ENCODE measurements at regions not wholly inside any gene's neighbourhood (a gene's known extent, or its start where the extent isn't known, plus 50 kb on each side); places are given as distances from the start of the nearest gene placed in this dataset.
"Not testable (repeated sequence)": the region's sequence is repeated elsewhere in the genome, so short reads cannot be mapped to it uniquely, and the experiment has no call there.

- DNase-seq (ENCODE audit: low spot score): no peak
- no peak for TF ChIP-seq CTCF (IDR thresholded peaks at IDR 0.05; ENCODE audit: extremely low read depth, missing control alignments)
These were observed 526.1 kb upstream of the PABPC4L start for GRCh38 chr4:134727696-134728095.

GRCh38 chr4:134722306-134722705, 520.7 kb upstream of the PABPC4L start:
- no peak for TF ChIP-seq CTCF (IDR thresholded peaks at IDR 0.05; ENCODE audit: extremely low read depth, missing control alignments)
- DNase-seq (ENCODE audit: low spot score): no peak

GRCh38 chr4:134720030-134720429, 518.4 kb upstream of the PABPC4L start:
- DNase-seq (ENCODE audit: low spot score): no peak
- no peak for TF ChIP-seq CTCF (IDR thresholded peaks at IDR 0.05; ENCODE audit: extremely low read depth, missing control alignments)

GRCh38 chr4:134708616-134709015, 507.0 kb upstream of the PABPC4L start:
- no peak for DNase-seq (ENCODE audit: low spot score)
- TF ChIP-seq CTCF (IDR thresholded peaks at IDR 0.05; ENCODE audit: extremely low read depth, missing control alignments): no peak

- DNase-seq (ENCODE audit: low spot score): no peak
- TF ChIP-seq CTCF (IDR thresholded peaks at IDR 0.05; ENCODE audit: extremely low read depth, missing control alignments): no peak
These were observed 506.4 kb upstream of the PABPC4L start for GRCh38 chr4:134708026-134708425.

GRCh38 chr4:134702374-134702773, 500.8 kb upstream of the PABPC4L start:
- no peak for TF ChIP-seq CTCF (IDR thresholded peaks at IDR 0.05; ENCODE audit: extremely low read depth, missing control alignments)
- DNase-seq (ENCODE audit: low spot score): no peak

- TF ChIP-seq CTCF (IDR thresholded peaks at IDR 0.05; ENCODE audit: extremely low read depth, missing control alignments): no peak
- no peak for DNase-seq (ENCODE audit: low spot score)
These were observed 498.7 kb upstream of the PABPC4L start for GRCh38 chr4:134700251-134700650.

- DNase-seq (ENCODE audit: low spot score): not testable (repeated sequence)
These were observed 497.2 kb upstream of the PABPC4L start for GRCh38 chr4:134698831-134699230.
